Esophagus squamous epithelium (tissue), 4 donors: ENCODE measurements at regions not wholly inside any gene's neighbourhood (a gene's known extent, or its start where the extent isn't known, plus 50 kb on each side); places are given as distances from the start of the nearest gene placed in this dataset.

Source experiments
- POLR2A ChIP-seq, 4 donors: fragments of 450-650 bp; IDR thresholded peaks; one replicate each; pipeline ENCODE4 v1.6.1; 2017; ENCODE audit warnings: antibody characterized with exemption in 4 of 4, mild to moderate bottlenecking in 4 of 4, moderate library complexity in 3 of 4
- TF ChIP-seq, protein P1 (sequence below), 6 experiments: fragments of 450-650 bp in 4 of 6; fragments of 200-600 bp in 2 of 6; sonication (generic) in 2 of 6; IDR thresholded peaks; one replicate each; pipeline ENCODE4 v1.5.1; 2016 to 2019; ENCODE audit warnings: antibody characterized with exemption in 6 of 6, mild to moderate bottlenecking in 4 of 6, moderate library complexity in 4 of 6

DNA sequence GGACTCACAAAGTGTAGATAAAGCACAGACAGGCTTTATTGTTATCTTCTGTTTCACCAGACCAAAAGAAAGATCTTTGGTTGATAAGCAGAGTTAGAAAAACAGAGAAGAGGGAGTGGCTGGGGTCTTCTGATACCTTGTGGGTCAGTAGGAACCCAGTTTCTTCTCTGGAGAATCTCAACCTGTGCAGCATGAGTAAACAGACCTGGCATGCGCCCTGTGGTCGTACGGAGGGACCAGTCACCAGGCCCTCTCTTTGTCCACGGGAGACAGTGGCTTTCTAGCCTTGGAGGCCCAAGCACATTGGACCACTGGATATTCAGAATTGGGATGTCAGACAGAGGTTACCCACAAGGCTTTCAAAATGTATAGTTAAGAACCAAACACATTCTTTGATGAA lies 418.9 kb upstream of the FANCL start:
- TF ChIP-seq, protein P1, sequence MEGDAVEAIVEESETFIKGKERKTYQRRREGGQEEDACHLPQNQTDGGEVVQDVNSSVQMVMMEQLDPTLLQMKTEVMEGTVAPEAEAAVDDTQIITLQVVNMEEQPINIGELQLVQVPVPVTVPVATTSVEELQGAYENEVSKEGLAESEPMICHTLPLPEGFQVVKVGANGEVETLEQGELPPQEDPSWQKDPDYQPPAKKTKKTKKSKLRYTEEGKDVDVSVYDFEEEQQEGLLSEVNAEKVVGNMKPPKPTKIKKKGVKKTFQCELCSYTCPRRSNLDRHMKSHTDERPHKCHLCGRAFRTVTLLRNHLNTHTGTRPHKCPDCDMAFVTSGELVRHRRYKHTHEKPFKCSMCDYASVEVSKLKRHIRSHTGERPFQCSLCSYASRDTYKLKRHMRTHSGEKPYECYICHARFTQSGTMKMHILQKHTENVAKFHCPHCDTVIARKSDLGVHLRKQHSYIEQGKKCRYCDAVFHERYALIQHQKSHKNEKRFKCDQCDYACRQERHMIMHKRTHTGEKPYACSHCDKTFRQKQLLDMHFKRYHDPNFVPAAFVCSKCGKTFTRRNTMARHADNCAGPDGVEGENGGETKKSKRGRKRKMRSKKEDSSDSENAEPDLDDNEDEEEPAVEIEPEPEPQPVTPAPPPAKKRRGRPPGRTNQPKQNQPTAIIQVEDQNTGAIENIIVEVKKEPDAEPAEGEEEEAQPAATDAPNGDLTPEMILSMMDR (IDR thresholded peaks at IDR 0.05): no peak
- TF ChIP-seq POLR2A (IDR thresholded peaks at IDR 0.05): no peak
